Thyroid gland (tissue), 4 donors: ENCODE measurements at regions not wholly inside any gene's neighbourhood (a gene's known extent, or its start where the extent isn't known, plus 50 kb on each side); places are given as distances from the start of the nearest gene placed in this dataset.

Experiments
- CTCF ChIP-seq, 6 experiments: fragments of 200-600 bp in 3 of 6; fragments of 450-650 bp in 3 of 6; sonication (generic) in 3 of 6; IDR thresholded peaks; one replicate each; pipeline ENCODE4 v1.5.1; 2016 to 2019; ENCODE audit warnings: antibody characterized with exemption in 6 of 6, mild to moderate bottlenecking in 2 of 6, inconsistent platforms in 1 of 6, moderate library complexity in 1 of 6
- POLR2A ChIP-seq, 2 donors: fragments of 450-650 bp; IDR thresholded peaks; one replicate each; pipeline ENCODE4 v1.6.1; 2017; ENCODE audit warnings: antibody characterized with exemption in 2 of 2, mild to moderate bottlenecking in 2 of 2, moderate library complexity in 1 of 2

- TF ChIP-seq POLR2A (IDR thresholded peaks at IDR 0.05), result no peak
- no peak for TF ChIP-seq CTCF (IDR thresholded peaks at IDR 0.05)
Measured at GRCh38 chr7:41247143-41247865, 455.6 kb downstream of the INHBA start.
